ENCODE measurements at regions not wholly inside any gene's neighbourhood (a gene's known extent, or its start where the extent isn't known, plus 50 kb on each side); places are given as distances from the start of the nearest gene placed in this dataset.
"Not testable (repeated sequence)": the region's sequence is repeated elsewhere in the genome, so short reads cannot be mapped to it uniquely, and the experiment has no call there.

- H3K4me1 ChIP-seq: peaks cover 0 to 18% of the 10 kb centered on the region in 2 donors
- H3K9me3 ChIP-seq; ATAC-seq; H3K27ac ChIP-seq; DNase-seq; intact Hi-C loops (cut with DNase I); H3K36me3 ChIP-seq; H3K4me3 ChIP-seq; H3K27me3 ChIP-seq: not testable (repeated sequence)
Measured at GRCh38 chr12:116327992-116328391, 50.5 kb upstream of the MED13L start.

GRCh38 chr12:116331876-116332275, 54.4 kb upstream of the MED13L start:
- DNase-seq (no peak), ATAC-seq (no peak)
- H3K4me1 ChIP-seq: peaks cover 0 to 7% of the 10 kb centered on the region in 2 donors
- H3K4me3 ChIP-seq: no peak overlapping the region
- no peaks in the 10 kb centered on the region for H3K27me3 ChIP-seq
- H3K27ac ChIP-seq: no peak overlapping the region
- intact Hi-C loops (cut with DNase I): no loop called here
- no peak for TF ChIP-seq CTCF (IDR thresholded peaks at IDR 0.05)
- no peaks in the 10 kb centered on the region for H3K9me3 ChIP-seq
- H3K36me3 ChIP-seq: no peaks in the 10 kb centered on the region

GRCh38 chr12:116332705-116333380, 55.4 kb upstream of the MED13L start:
- no peak for TF ChIP-seq CTCF (IDR thresholded peaks at IDR 0.05)
- no peaks in the 10 kb centered on the region for H3K9me3 ChIP-seq
- DNase-seq (no peak), ATAC-seq (peak; percentile 87)
- no peak overlapping the region for H3K27ac ChIP-seq
- no peak overlapping the region for H3K4me3 ChIP-seq
- H3K27me3 ChIP-seq: no peaks in the 10 kb centered on the region
- no peaks in the 10 kb centered on the region for H3K36me3 ChIP-seq
- H3K4me1 ChIP-seq: peaks cover 0 to 9% of the 10 kb centered on the region in 2 donors
- intact Hi-C loops (cut with DNase I): no loop called here

- Histone ChIP-seq H3K4me3 (no peak overlapping the region), H3K27me3 (no peaks in the 10 kb centered on the region)
- intact Hi-C loops (cut with DNase I): no loop called here
Measured at GRCh38 chr12:116333402-116333801, 55.9 kb upstream of the MED13L start.

GRCh38 chr12:116336542-116337065, 59.1 kb upstream of the MED13L start:
- intact Hi-C loops (cut with DNase I): no loop called here
- no peak overlapping the region for H3K4me3 ChIP-seq

More at GRCh38 chr12:116333402-116333801, 55.9 kb upstream of the MED13L start:
- H3K9me3 ChIP-seq: no peaks in the 10 kb centered on the region
- no peak for TF ChIP-seq CTCF (IDR thresholded peaks at IDR 0.05)
- H3K36me3 ChIP-seq: no peaks in the 10 kb centered on the region
- no peak overlapping the region for H3K27ac ChIP-seq
- peaks cover 0 to 9% of the 10 kb centered on the region in 2 donors for H3K4me1 ChIP-seq
- no peak for DNase-seq
- no peak for ATAC-seq

More at GRCh38 chr12:116336542-116337065, 59.1 kb upstream of the MED13L start:
- Histone ChIP-seq H3K27me3 (no peaks in the 10 kb centered on the region), H3K27ac (no peak overlapping the region), H3K36me3 (no peaks in the 10 kb centered on the region), H3K4me1 (peaks cover 0 to 12% of the 10 kb centered on the region in 2 donors), H3K9me3 (no peaks in the 10 kb centered on the region)
- no peak for TF ChIP-seq CTCF (IDR thresholded peaks at IDR 0.05)
- ATAC-seq: peak; percentile 14
- DNase-seq: peak in 1 of 4 donors; percentile 55
